DND-41 (cell line): ENCODE measurements at regions not wholly inside any gene's neighbourhood (a gene's known extent, or its start where the extent isn't known, plus 50 kb on each side); places are given as distances from the start of the nearest gene placed in this dataset.

Experiments
- ATAC-seq: fragments of 200-7000 bp; cut with Tn5 transposase; 3 replicates; pipeline ENCODE4 v1.9.1; 2021; ENCODE audit warnings: low read depth; ENCODE audit not compliant: insufficient read depth
- DNase-seq: peaks from one replicate; pipeline ENCODE4 v3.0.0-alpha.2; 2020
- H2AFZ ChIP-seq: 2 replicates; pipeline ENCODE4 v1.6.0; 2012; ENCODE audit warnings: low read depth, low read length
- H3K27ac ChIP-seq: 2 replicates; pipeline ENCODE4 v1.5.1; 2012; ENCODE audit warnings: low read length, inconsistent platforms
- H3K27me3 ChIP-seq: fragments of 200-600 bp; sonication (generic); 2 replicates; pipeline ENCODE4 v1.6.0; 2012; ENCODE audit warnings: low read length, mild to moderate bottlenecking, inconsistent platforms; ENCODE audit not compliant: insufficient read depth, poor library complexity
- H3K36me3 ChIP-seq: 2 replicates; pipeline ENCODE4 v1.5.1; 2012; ENCODE audit warnings: low read length, inconsistent platforms; ENCODE audit not compliant: insufficient read depth
- H3K4me1 ChIP-seq: 2 replicates; pipeline ENCODE4 v1.5.1; 2012; ENCODE audit warnings: mild to moderate bottlenecking, low read length; ENCODE audit not compliant: insufficient read depth
- H3K4me2 ChIP-seq: 2 replicates; pipeline ENCODE4 v1.6.0; 2012; ENCODE audit warnings: mild to moderate bottlenecking, moderate library complexity, low read length, inconsistent platforms; ENCODE audit not compliant: insufficient read depth
- H3K4me3 ChIP-seq, 2 experiments: fragments of 200-600 bp in 1 of 2; shearing (Covaris generic) in 1 of 2; 2 replicates each; pipeline ENCODE4 v1.5.1; 2012 to 2016; ENCODE audit warnings: inconsistent platforms in 2 of 2, low read length in 2 of 2, mild to moderate bottlenecking in 2 of 2, low read depth in 1 of 2, moderate library complexity in 1 of 2
- H3K79me2 ChIP-seq: 2 replicates; pipeline ENCODE4 v1.6.0; 2012; ENCODE audit warnings: low read length, inconsistent platforms; ENCODE audit not compliant: insufficient read depth
- H3K9ac ChIP-seq: 2 replicates; pipeline ENCODE4 v1.6.0; 2012; ENCODE audit warnings: low read depth, mild to moderate bottlenecking, inconsistent platforms, low read length, moderate library complexity
- H3K9me3 ChIP-seq: 2 replicates; pipeline ENCODE4 v1.5.1; 2012; ENCODE audit warnings: low read length, moderate library complexity, mild to moderate bottlenecking, inconsistent platforms; ENCODE audit not compliant: insufficient read depth, severe bottlenecking
- H4K20me1 ChIP-seq: 2 replicates; pipeline ENCODE4 v1.6.0; 2012; ENCODE audit warnings: low read length; ENCODE audit not compliant: insufficient read depth
- CTCF ChIP-seq: IDR thresholded peaks from 2 replicates; pipeline ENCODE4 v1.5.1; 2012; ENCODE audit warnings: borderline replicate concordance, low read length, moderate library complexity, mild to moderate bottlenecking; ENCODE audit not compliant: poor library complexity, severe bottlenecking; ENCODE audit errors: extremely low read depth
- EZH2 ChIP-seq: IDR thresholded peaks from 3 replicates; pipeline ENCODE4 v1.6.1; 2012; ENCODE audit warnings: borderline replicate concordance, low read depth, mild to moderate bottlenecking, moderate library complexity, low read length, inconsistent platforms; ENCODE audit not compliant: severe bottlenecking

GRCh38 chr18:42231796-42232195 lies 276.8 kb downstream of the PIK3C3 start:
- no peak for TF ChIP-seq EZH2
- no peak for TF ChIP-seq CTCF
- no peak overlapping the region for H3K4me3 ChIP-seq
- no peaks in the 10 kb centered on the region for H3K79me2 ChIP-seq
- H3K9me3 ChIP-seq: no peaks in the 10 kb centered on the region
- DNase-seq: no peak
- H3K9ac ChIP-seq: no peak overlapping the region
- H3K36me3 ChIP-seq: no peaks in the 10 kb centered on the region
- ATAC-seq: no peak
- no peak overlapping the region for H3K27ac ChIP-seq
- H3K4me2 ChIP-seq: no peak overlapping the region
- H2AFZ ChIP-seq: no peak overlapping the region
- H3K27me3 ChIP-seq: no peaks in the 10 kb centered on the region
- H4K20me1 ChIP-seq: no peaks in the 10 kb centered on the region
- H3K4me1 ChIP-seq: no peaks in the 10 kb centered on the region

- no peak overlapping the region for H3K4me2 ChIP-seq
- H3K36me3 ChIP-seq: no peaks in the 10 kb centered on the region
- H3K27ac ChIP-seq: no peak overlapping the region
- no peak for DNase-seq
- H3K9ac ChIP-seq: no peak overlapping the region
- ATAC-seq: no peak
- TF ChIP-seq EZH2 (no peak), CTCF (no peak)
- no peaks in the 10 kb centered on the region for H4K20me1 ChIP-seq
- H3K9me3 ChIP-seq: no peaks in the 10 kb centered on the region
- no peaks in the 10 kb centered on the region for H3K79me2 ChIP-seq
- no peaks in the 10 kb centered on the region for H3K4me1 ChIP-seq
- H2AFZ ChIP-seq: no peak overlapping the region
- no peaks in the 10 kb centered on the region for H3K27me3 ChIP-seq
- no peak overlapping the region for H3K4me3 ChIP-seq
These were observed 278.9 kb downstream of the PIK3C3 start for GRCh38 chr18:42233908-42234307.

GRCh38 chr18:42242758-42243157 lies 287.7 kb downstream of the PIK3C3 start:
- Histone ChIP-seq H3K9ac (no peak overlapping the region), H3K27me3 (no peaks in the 10 kb centered on the region), H3K27ac (no peak overlapping the region), H2AFZ (no peak overlapping the region), H3K36me3 (no peaks in the 10 kb centered on the region), H3K4me3 (no peak overlapping the region), H3K4me2 (no peak overlapping the region), H4K20me1 (no peaks in the 10 kb centered on the region), H3K9me3 (no peaks in the 10 kb centered on the region), H3K4me1 (no peaks in the 10 kb centered on the region), H3K79me2 (no peaks in the 10 kb centered on the region)
- ATAC-seq (no peak), DNase-seq (no peak)
- TF ChIP-seq EZH2: no peak
- no peak for TF ChIP-seq CTCF

GRCh38 chr18:42245137-42245536 lies 290.1 kb downstream of the PIK3C3 start:
- Histone ChIP-seq H3K27me3 (no peaks in the 10 kb centered on the region), H3K9me3 (no peaks in the 10 kb centered on the region), H3K4me1 (no peaks in the 10 kb centered on the region), H3K79me2 (no peaks in the 10 kb centered on the region), H4K20me1 (no peaks in the 10 kb centered on the region), H2AFZ (no peak overlapping the region), H3K27ac (no peak overlapping the region), H3K9ac (no peak overlapping the region), H3K4me2 (no peak overlapping the region), H3K4me3 (no peak overlapping the region), H3K36me3 (no peaks in the 10 kb centered on the region)
- ATAC-seq: no peak
- no peak for DNase-seq
- TF ChIP-seq EZH2 (no peak), CTCF (no peak)
